NCI-H2171 (cell line): ENCODE measurements at regions not wholly inside any gene's neighbourhood (a gene's known extent, or its start where the extent isn't known, plus 50 kb on each side); places are given as distances from the start of the nearest gene placed in this dataset.
"Not testable (repeated sequence)": the region's sequence is repeated elsewhere in the genome, so short reads cannot be mapped to it uniquely, and the experiment has no call there.

Source experiments
- DNase-seq: peaks from one replicate; lab custom pipeline; 2025; lab: John Stamatoyannopoulos, UW

DNA sequence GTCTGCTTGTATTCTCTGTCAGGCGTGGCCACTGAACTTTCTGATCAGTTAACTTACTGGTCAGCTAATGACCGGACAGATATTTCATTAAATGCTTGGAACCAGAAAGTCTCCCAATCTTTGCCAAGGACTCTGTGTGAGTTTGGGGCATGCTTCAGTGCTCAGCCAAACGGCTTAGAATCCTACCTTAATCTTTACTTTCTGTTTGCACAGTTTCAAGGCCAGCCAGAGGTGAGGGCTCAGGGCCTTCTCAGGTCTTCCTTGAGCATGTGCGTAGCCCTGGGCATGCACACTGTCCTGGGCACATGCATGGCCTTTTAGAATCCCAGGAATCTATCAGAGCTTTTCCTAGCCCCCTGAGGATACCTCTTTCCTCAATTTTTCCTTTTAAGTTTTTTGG lies 230.1 kb downstream of the RAB11FIP4 start:
- DNase-seq = no peak

DNA sequence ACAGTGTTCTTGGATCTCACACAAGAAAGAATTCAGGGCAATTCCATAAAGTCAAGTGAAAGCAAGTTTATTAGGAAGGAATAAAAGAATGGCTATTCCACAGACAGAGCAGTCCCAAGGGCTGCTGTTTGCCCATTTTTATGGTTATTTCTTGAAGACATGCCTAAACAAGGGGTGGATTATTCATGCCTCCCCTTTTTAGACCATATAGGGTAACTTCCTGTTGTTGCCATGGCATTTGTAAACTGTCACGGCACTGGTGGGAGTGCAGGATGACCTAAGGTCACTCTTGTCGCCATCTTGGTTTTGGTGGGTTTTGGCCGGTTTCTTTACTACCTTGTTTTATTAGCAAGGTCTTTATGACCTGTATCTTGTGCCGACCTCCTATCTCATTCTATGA lies 219.6 kb downstream of the RAB11FIP4 start:
- DNase-seq = not testable (repeated sequence)

DNA sequence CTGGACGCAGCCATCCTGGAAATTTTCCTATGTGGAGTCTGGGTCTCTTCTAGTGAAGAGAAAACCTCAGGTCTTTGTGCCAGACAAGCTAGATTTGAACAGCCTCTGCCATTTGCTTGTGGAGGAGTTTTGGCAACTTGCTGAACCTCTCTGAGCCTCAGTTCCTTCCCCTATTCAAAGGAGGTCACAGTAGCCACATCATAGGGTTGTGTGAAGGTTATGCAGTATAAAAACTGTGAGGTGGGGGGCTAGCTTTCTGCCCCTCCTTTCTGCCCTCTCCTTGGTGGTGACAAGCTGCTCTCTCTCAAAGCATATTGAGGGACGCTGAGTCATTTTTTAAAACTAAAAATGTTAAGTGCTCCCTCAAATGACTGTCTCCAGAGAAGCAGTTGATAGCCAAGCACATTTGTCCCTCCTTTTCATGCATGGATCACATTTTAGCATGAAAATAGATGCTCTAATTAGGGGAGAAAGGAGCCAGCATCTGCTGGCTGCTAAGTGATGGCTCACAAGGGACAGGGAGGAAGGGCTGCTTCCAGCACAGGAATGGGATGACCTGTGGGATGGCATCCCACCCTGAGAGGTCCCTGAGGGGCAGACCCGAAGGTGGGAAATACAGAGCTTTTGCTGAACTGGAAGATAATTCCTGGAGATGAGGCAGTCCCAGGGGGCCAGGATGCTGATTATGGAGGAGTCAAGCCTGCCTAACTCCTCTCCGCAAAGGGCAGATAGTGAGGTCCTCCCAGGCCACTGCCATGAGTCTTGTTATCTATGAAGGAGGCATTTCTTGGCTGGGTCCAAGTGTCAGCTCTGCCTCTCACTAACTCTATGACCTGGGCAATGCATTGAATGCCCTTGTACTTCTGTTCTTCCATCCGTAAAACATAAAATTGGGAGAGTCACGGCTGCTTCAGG lies 218.8 kb downstream of the RAB11FIP4 start:
- no peak for DNase-seq

DNA sequence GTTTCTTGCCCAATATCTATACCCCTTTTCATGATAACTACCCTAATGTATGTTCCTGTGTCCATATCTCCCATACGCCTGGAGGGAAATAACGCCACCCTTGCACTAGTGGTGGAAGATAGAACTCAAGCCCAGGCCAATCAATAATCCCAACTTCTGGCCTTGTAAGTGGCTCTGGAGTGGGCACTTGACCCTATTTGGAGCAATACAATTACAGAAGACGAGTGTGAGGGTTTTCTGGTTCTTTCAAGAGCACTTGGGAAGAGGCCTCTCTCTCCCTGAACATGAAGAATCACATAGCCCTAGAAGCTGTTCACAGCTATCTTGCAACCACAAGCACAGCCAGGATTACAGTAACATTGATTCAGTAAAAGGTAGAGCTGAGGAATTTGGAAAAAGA lies 217.9 kb downstream of the RAB11FIP4 start:
- DNase-seq = no peak

DNA sequence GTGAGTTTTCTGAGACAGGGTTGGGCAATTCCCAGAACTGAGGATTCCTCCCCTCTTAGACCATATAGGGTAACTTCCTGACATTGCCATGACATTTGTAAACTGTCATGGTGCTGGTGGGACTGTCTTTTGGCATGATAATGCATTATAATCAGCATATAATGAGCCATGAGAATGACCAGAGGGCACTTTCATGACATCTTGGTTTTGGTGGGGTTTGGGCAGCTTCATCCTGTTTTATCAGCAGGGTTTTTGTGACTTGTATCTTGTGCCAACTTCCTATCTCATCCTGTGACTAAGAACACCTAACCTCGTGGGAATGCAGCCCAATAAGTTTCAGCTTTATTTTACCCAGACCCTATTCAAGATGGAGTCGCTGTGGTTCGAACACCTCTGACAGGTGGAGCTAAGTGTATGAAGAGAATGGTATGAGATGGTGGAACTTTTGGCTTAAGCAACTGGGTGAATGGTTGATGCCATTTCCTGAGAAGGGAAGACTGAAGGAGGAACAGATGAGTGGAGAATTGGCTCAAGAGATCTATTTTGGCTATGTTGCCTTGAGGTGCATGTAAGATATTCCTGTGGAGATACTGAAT lies 217.3 kb downstream of the RAB11FIP4 start:
- no peak for DNase-seq

DNA sequence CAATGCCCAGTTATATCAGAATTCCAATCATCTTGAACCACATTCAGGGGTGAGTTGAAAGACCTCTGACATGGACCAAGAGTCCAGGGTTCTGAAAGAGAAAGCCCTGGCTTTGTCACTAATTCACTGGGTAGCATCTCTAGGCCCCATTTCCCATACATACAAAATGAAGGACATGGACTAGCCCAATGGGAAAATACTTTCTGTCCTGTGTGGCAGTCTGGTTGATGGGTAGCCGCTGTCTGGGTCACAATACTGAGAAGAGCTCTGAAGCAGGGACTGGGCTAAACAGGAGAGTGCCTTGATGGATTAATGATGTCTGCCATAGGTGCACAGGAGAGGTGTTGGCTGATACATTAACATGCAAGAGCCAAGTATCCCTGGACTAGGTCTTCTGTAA lies 214.3 kb downstream of the RAB11FIP4 start:
- DNase-seq = no peak

DNA sequence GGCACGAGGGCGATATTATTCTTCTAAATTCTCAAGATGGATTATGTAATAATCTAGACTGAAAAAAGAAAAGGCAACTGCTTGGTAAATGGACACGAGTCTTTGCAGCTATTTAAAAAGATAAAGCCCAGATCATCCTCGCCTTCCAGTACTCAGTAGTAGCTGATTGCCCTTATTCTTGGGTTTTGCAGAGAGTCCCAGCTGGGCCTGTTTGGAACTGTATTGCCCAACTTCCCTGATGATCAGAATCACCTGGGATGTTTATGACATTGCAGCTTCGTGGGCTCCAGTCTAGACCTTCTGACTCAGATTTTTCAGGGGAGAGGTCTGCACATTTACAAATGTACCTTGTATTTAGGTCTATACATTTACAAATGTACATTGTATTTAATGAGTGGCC lies 213.5 kb downstream of the RAB11FIP4 start:
- no peak for DNase-seq

DNA sequence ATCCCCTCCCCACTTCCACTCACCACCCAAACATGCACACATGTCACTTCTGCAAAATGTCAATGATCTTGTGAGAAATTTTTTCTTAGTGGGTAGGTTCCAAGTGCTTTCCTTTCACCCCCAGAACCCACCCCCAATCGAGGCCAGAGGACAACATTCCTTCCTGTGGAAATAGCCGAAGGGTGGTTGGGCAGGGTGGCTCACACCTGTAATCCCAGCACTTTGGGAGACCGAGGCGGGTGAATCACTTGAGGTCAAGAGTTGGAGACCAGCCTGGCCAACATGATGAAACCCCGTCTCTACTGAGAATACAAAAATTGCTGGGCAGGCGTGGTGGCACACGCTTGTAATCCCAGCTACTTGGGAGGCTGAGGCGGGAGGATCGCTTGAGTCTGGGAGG lies 208.7 kb downstream of the RAB11FIP4 start:
- DNase-seq = not testable (repeated sequence)

DNA sequence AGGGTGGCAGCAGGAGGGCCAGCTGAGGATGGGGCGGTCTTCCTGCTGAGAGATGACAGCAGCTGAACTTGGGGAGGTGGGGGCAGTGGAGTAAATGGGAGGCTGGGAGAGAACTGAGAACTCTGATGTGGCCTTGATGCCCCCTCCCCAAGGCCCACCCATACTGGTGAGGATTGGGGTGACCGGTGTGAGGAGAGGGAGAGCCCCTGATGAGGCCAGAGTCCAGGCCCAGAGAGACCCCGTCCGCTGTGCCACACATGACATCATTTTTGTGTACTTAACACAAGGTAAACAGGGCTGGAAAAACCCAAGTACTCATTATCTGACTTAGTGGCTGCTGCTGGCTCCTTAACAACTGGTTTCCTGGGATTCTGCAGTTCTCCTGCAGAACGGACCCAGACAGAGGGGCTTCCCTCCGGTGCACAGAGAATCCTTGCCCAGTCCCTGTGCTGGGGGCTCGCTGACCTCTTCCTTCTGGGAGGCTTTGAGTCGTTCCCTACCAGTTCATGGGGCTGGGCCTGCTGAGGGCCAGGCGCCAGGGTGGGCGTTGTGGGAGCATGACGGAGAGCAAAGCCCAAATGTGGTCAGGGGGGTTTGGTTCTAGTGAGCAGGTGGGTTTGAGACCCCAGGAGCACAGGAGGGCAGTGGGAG lies 207.6 kb downstream of the RAB11FIP4 start:
- DNase-seq = no peak

DNA sequence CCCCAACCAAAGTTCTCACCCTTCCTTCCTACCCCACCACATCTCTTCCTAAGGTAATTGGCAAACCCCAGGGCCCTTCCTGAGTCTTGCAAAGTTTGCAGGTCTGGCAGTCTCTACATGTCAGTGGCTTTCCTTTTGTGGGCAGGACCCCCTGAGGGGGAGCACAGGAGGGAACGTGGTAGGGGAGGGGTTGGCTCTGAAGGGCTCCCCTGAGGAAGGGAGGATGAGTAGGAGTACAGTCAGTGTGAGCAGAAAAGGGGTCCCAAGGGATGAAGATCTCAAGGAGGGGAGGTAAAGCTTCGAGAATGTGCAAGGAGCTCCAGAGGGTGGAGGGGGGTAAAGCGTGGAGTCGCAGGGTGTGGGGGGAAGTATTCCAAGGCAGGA lies 206.9 kb downstream of the RAB11FIP4 start:
- no peak for DNase-seq

DNA sequence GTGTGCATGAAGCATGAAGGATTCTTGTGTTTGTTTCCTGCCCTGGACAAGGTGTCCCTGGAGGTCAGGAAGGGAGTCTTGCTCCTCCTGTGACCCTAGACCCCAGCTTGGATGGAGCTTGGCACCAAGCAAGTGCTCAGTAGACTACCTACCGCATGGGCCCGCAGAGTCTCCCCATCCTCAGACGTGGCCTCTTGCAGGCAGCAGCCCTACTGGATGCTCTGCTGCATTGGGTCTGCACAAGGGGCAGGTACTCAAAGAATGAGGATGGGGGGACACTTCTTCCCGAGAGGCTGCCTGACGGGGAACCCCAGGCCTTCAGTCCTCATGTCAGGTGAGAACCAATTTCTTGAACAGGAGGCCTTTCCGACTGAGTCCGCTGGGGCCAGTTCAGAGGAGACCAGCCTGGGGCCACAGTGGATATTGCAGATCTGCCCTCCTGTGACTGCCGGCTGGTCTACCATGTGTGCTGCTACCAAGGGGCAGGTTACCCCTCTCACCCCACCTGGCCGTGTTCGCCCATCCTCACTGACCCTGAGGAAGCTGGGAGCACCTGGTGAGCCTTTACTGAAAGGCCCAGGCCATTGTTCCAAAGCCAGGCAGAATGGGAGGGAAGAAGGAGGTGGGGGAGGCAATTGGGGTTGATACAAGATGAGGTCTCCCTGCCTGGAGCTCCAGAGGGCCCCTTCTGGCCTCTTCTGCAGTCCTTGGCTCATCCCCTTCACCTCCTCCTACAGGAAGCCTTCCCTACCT lies 206.3 kb downstream of the RAB11FIP4 start:
- DNase-seq = no peak

DNA sequence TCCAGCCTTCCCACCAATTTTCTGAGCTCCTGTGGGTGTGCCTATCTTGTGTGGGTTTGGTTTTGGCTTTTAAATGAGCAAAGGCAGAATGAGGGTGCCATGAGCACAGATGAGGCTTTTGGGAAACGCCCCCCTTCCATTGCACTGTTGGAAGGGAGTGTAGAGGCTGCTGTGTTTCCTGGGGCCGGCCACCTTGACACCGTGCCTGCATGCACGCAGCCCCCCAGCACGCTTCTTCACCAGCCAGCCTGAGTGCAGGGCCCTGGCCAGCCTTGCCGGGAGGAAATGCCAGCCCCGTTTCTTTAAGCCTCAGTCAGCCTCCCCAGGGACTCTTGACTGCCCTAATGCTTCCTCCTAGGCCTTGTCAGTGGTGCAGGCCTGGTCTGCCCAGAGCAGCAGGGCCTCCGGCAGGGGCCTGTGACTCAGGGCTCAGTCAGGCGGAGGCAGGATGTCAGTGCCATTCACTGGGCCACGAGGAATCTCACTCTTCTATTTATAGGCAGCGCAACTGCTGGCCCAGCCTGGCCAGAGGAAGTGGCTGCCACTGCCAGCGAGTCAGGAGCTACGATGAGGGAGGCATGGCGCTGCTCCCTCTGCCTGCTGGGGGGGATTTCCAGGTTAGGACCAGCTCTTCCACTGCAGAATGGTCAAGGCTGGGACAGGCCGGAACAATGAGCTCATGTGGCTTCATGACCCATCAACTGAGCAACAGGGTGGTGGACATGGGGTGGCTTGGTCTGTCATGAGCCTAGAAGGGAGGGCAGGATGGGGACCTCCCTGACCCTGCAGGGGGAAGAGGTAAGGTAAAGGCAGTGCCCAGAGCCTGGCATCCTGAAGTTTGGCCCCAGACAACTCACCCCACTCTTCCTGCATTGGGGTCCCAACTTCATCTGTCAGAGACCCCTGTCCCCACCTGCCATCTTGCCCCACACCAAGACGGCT lies 205.2 kb downstream of the RAB11FIP4 start:
- no peak for DNase-seq

DNA sequence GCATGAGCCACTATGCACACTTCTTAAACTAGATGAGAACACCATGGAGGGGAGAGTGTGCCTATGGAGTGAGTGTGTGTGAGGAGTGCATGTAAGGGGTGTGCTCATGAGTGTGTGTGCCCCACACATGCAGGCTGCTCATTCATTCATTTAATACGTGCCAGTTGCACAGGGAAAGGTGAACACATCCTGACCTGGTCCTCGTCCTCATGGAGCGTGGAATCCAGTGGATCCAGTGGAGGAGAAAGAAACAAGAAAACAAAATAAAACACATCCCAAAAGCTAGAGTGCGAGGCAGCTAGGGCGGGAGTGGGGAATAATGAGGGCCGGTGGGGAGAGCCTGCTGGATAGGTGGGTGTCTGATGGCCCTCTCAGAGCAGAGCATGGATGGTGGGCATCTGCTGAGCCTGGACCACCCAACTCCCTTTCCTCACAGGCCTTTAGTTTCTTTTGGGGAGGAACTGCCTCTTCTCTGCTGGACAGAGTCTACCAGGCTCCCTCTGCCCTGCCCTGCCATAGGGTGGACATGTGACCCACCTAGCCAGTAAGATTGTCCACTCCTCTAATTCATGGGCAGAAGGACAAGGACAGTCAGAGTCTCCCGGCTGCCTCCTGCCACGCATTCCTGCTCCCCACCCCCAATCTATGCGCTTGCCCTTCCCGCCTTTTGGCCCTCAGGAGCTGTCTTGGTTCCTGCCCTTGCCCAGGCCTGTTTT lies 204.3 kb downstream of the RAB11FIP4 start:
- DNase-seq = no peak

DNA sequence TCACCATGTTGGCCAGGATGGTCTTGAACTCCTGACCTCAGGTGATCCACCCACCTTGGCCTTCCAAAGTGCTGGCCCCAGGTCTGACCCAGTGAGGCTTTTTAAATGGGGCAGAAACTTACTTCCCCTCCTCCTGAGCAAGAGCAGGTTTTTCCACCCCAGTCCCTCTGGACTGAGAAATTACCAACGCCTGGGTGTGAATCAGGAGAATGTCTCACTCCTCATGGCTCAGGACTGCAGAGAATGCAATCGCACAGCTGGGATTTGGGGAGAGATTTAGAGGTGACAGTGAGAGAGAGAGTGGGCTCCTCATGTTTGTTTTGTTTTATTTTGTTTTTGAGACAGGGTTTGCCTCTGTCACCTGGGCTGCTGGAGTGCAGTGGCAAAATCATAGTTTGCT lies 203.6 kb downstream of the RAB11FIP4 start:
- DNase-seq = no peak

DNA sequence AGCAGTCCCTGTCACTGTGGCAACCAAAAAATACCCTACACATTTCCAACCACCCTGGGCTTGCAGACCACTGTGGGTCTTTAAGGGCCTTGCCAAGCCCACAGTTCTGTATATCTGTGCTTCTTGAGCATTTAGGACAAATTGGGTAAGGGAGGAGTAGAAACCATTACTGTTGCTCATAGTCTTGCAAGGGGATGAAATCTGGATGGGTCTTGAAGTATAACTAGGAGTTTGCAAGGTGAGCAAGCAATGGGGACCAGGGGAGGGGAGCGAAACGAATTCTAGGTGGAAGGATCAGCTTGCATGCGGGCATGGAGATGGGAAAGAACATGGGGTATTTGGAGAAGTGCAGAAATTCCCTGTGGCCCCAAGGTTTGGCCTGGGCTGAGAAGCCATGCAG lies 202.9 kb downstream of the RAB11FIP4 start:
- DNase-seq = no peak

DNA sequence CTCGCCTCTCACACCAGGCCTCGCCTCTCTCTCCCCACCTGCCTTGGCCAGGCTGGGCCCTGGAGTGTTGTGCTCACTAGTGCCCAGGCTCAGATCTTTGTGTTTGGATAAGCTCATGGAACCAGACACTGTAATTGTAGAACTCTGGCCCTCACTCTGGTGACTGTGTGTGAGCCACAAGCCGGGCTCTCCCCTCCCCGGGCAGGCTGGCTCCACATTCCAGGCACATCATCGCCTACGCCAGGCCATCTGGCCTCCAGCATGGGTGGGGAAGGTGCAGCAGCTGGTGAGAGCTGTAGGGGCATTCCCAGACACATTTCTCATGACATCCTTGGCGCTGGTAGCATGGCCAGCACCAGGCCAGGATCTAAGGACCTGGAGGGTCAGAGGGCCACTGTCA lies 202.3 kb downstream of the RAB11FIP4 start:
- peak; percentile 64 for DNase-seq

DNA sequence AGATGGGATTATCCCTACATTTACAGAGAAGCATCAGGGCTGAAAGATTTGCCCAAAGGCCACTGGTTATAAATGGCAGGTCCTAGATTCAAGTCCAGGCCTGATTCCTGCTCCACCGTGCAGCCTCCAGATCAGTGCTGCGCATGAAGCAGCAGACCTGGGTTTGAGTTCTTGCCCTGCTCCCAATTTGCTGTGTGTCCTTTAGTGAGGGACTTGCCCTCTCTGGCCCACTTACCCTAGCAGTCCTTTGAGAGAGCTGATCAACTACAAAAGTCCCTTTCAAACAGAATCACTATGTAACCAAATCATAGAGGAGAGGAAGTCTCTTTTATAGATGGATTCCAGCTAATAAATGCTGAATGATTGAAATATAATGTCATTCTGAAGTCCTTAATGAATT lies 200.4 kb downstream of the RAB11FIP4 start:
- DNase-seq = no peak

DNA sequence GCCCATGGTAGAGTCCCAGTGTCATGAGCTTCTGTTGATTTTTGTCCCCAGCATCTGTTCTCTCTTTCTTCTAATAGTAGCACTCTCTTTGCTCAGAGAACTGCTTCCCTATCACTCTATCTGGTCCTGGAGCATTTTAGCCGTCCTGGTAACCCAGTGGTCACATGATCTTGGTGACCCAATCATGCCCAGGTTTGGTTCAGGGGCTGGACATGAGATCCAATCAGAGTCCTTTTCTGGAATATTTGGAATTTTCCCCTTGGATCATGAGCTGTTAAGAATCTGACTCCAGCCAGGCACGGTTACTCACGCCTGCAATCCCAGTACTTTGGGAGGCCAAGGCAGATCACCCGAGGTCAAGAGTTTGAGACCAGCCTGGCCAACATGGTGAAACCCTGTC lies 197.0 kb downstream of the RAB11FIP4 start:
- no peak for DNase-seq

DNA sequence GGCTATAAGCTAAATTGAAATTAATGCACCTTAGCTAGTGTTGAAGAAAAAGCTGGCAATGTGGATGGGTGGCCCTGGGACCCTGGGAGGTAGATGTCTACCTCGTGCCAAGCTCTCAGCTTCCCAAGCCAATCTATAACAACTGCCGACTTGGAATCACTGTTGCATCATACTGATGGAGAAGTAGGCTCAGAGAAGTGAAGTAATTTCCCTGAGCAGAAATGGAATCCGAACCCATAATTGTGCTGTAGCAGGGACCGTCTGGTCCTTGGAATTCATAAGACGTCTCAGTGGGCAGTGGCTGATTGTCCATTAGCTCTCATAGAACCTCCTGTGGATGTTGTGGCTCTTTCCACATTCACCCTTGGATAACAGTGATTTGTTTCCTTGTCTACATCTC lies 196.6 kb downstream of the RAB11FIP4 start:
- no peak for DNase-seq
